ENCODE measurements at regions not wholly inside any gene's neighbourhood (a gene's known extent, or its start where the extent isn't known, plus 50 kb on each side); places are given as distances from the start of the nearest gene placed in this dataset.

GRCh38 chr6:99811636-99812035 is 182.4 kb downstream of the MCHR2 start:
- TF ChIP-seq SP1 (IDR thresholded peaks at IDR 0.05) (no peak), BHLHE40 (IDR thresholded peaks at IDR 0.05; ENCODE audit: borderline replicate concordance) (no peak), TARDBP (IDR thresholded peaks at IDR 0.05) (no peak), FOXA1 (IDR thresholded peaks at IDR 0.05) (no peak)

Measured in HEK293T (cell line).